Middle frontal gyrus (tissue), 1 donor: ENCODE measurements at regions not wholly inside any gene's neighbourhood (a gene's known extent, or its start where the extent isn't known, plus 50 kb on each side); places are given as distances from the start of the nearest gene placed in this dataset.
"Not testable (repeated sequence)": the region's sequence is repeated elsewhere in the genome, so short reads cannot be mapped to it uniquely, and the experiment has no call there.

ENCODE experiments used
- DNase-seq: peaks from one replicate; pipeline ENCODE4 v3.0.0-alpha.2; 2015; ENCODE audit warnings: low spot score; ENCODE audit errors: extremely low spot score

GRCh38 chr16:31581065-31581464 is 53.4 kb downstream of the AHSP start:
- not testable (repeated sequence) for DNase-seq

DNA sequence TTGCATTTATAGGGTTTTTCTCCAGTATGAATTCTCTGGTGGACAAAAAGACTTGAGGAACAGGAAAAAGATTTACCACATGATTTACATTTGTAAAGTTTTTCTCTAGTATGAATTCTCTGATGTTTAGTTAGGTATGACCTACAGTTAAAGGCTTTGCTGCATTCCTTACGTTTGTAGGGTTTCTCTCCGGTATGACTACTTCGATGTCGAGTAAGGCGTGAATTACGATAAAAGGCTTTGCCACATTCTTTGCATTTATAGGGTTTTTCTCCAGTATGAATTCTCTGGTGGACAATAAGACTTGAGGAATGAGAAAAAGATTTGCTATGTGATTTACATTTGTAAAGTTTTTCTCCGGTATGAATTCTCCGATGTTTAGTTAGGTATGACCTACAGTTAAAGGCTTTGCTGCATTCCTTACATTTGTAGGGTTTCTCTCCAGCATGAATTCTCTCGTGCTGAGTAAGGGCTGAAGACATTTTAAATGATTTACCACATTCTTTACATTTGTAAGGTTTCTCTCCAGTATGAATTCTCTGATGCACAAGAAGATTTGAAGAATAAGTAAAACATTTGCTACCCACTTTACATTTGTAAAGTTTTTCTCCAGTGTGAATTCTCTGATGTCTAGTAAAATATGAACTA is 74.2 kb downstream of the AHSP start:
- DNase-seq: not testable (repeated sequence)

DNA sequence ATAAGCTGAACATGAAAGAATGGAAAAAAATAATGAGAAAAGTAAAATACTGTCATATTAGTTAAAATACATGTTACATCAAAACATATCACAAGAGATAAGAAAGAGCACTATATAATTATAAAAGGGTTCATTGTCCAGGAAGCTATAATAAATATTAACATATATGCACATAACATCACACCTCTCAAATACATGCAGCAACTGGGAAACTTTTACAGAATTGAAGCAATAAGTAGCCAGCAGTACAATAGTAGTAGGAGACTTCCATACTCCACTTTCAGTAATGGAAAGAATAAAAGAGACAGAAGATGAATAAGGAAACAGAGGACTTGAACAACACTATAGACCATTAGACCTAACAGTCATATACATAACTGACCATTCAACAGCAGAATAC is 90.4 kb downstream of the AHSP start:
- DNase-seq: no peak

DNA sequence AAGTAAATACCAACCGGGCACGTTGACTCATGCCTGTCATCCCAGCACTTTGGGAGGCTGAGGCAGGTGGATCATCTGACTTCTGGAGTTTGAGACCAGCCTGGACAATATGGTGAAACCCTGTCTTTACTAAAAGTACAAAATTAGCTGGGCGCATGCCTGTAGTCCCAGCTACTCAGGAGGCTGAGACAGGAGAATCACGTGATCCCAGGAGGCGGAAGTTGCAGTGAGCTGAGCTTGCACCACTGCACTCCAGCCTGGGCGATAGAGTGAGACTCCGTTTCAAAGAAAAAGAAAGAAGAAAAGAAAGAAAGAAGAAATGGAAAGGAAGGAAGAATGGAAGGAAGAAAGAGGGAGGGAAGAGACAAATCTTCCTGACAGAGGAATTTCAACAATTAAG is 108.7 kb downstream of the AHSP start:
- no peak for DNase-seq

DNA sequence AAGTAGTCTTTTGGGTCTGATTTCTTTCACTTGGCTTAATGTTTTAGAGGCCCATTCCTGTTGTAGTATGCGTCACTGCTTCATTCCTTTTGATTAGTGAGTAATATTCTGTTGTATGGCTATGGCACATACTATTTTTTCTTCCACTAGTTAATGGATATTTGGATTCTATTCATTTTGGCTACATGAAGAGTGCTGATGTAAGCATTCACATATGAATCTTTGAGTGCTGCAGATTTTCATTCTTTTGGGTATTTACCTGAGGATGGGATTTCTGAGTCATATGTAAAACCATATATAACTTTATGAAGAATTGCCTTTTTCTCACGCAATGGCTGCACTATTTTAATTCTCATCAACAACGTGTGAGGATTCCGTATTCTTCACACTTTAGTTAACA is 113.6 kb downstream of the AHSP start:
- no peak for DNase-seq

DNA sequence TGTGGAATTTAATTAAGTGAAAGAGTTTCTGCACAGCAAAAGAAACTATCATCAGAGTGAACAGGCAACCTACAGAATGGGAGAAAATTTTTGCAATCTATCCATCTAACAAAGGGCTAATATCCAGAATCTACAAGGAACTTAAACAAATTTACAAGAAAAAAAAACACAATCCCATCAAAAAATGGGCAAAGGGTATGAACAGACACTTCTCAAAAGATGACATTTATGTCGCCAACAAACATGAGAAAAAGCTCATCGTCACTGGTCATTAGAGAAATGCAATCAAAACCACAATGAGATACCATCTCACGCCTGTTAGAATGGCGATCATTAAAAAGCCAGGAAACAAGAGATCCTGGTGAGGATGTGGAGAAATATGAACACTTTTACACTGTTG is 128.0 kb downstream of the AHSP start:
- DNase-seq: not testable (repeated sequence)

- no peak for DNase-seq
Measured at GRCh38 chr16:31664683-31665482, 137.2 kb downstream of the AHSP start.

DNA sequence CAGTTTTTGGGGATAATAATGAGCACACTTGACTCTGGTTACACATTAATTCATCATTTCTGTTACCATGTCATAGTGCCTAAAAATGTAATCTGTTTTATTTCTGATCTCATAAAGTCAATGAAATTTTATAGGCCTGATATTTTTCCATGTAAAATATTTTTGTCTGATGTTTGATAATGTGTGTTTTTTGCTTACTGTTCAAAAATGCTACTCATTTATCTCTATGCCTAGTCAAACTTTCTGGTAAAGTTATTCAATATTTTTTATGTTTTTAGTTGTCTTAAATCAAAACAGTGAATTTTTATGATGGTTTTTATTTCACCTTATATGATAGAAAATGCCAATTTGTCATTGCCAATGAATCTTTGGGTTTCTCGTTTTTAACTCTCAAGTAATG is 147.0 kb downstream of the AHSP start:
- no peak for DNase-seq

- DNase-seq: no peak
Measured at GRCh38 chr16:31676731-31677130, 149.0 kb downstream of the AHSP start.

- no peak for DNase-seq
Measured at GRCh38 chr16:31678649-31679325, 151.1 kb downstream of the AHSP start.

GRCh38 chr16:31689331-31689730 is 161.6 kb downstream of the AHSP start:
- not testable (repeated sequence) for DNase-seq

DNA sequence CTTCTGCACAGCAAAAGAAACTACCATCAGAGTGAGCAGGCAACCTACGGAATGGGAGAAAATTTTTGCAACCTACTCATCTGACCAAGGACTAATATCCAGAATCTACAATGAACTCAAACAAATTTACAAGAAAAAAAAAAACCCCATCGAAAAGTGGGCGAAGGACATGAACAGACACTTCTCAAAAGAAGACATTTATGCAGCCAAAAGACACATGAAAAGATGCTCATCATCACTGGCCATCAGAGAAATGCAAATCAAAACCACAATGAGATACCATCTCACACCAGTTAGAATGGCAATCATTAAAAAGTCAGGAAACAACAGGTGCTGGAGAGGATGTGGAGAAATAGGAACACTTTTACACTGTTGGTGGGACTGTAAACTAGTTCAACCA is 164.6 kb downstream of the AHSP start:
- not testable (repeated sequence) for DNase-seq

- no peak for DNase-seq
Measured at GRCh38 chr16:31693733-31694132, 166.0 kb downstream of the AHSP start.

GRCh38 chr16:31694461-31694860 is 166.8 kb downstream of the AHSP start:
- no peak for DNase-seq

GRCh38 chr16:31695667-31696066 is 168.0 kb downstream of the AHSP start:
- DNase-seq: no peak

DNA sequence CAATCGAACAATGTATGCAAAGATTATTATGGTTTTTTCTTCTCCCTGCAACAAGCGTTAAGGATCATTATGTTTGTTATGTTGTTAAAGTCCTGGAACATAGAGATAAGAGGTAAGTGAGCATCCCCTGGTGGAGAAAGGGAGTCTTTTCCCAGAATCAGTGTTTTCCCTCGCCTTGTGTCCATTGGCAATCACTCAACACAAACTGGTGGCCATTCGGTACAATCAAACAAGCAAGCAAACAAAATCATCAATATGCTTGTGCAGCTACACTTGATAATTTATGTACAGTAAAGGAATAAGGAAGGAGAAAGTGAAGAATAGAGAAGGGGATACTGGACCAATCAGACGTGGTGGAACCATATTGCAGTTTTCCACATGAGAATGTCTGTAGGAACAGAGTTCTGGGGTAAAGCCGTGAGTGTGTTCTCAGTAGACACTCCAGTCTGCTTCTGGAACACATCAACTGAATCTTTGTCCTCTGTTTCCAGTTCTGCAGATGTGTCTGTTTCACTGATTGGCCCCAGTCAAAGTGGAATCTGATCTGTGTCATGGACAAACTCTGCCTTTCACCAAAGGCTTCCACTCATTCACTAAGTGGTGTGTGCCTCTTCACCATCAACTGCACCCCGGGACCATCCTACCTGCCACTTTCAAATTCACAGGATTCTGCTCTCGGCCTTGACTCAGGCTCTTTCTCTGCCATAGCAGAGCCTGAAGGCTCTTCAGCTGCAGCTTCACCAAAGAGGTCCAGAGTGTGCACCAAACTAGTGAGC is 169.5 kb downstream of the AHSP start:
- DNase-seq: no peak

GRCh38 chr16:31697744-31698125 is 170.0 kb downstream of the AHSP start:
- no peak for DNase-seq

GRCh38 chr16:31698901-31699300 is 171.2 kb downstream of the AHSP start:
- DNase-seq: no peak

GRCh38 chr16:31699601-31700000 is 171.9 kb downstream of the AHSP start:
- DNase-seq: no peak

DNA sequence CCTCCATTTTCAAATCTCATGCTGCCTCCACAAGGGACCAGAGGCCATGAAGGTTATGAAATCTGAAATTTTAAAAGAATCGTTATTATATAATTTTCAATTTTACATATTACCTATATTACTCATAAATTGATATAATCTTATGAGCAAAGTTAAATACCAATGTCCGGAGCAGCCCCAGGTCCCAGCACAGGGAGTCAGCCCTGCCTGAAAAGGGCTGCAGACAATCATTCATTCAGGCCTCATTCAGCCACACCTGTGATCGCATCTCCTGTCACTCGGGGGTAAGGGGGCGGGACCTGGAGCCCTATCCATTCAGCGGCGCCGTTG is 172.5 kb downstream of the AHSP start:
- no peak for DNase-seq

DNA sequence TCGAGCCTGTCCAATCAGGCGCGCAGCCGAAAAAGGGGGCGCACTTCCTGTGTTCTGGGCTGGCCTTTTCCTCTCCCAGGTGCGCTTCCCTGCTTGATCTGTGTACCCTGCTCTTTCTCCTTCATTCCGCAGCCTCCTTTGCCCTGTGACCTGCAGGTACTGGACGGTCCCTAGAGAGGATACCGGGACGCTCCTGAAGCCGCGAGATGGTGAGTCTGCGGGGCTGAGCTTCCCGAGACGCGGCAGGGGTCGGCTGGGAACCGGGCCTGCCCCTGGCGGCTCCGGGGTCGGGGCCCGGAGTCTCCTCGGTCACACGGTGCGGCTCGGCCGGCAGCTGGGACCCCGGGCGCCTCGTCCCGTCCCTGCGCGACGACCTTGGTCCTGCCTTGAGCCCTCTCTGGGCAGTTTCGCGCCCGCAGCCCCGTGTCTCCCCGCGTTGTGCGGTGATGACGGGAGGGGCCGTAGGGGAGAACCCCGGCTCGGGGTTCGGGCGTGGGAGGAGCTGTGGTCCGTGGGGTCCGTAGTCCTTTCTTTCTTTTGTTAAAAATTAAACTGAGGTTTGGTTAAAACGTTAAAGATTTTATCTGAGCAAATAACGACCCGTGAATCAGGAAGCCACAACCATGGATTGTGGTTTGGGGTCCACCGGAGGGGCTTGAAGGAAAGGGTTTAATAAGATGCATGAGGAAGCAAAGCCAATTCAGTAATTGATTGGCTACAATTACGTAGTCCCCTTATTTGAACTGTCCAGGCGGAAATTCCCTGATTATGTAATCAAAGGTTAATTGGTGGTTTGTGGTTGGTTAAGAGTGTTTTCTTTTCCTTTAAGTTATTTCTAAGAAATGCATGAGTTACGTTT is 172.8 kb upstream of the ZNF267 start:
- peak; percentile 54 for DNase-seq
